Activated CD8-positive, alpha-beta memory T cell treated with anti-CD3 and anti-CD28 coated beads, Interleukin-2, amount 50 U/mL, for 24 hours (primary cell): ENCODE measurements at regions not wholly inside any gene's neighbourhood (a gene's known extent, or its start where the extent isn't known, plus 50 kb on each side); places are given as distances from the start of the nearest gene placed in this dataset.

Experiments used
- DNase-seq: peaks from one replicate; pipeline ENCODE4 v3.0.0-alpha.2; 2020; ENCODE audit errors: extremely low read depth

- no peak for DNase-seq
Observed at GRCh38 chr6:135798751-135799515, 52.6 kb upstream of the PDE7B start.
